Left cardiac atrium (tissue), 4 donors: ENCODE measurements at regions not wholly inside any gene's neighbourhood (a gene's known extent, or its start where the extent isn't known, plus 50 kb on each side); places are given as distances from the start of the nearest gene placed in this dataset.
A peak's percentile ranks its signal among the peaks of the same experiment; 100 is the strongest.
"Not testable (repeated sequence)": the region's sequence is repeated elsewhere in the genome, so short reads cannot be mapped to it uniquely, and the experiment has no call there.

ENCODE experiments used
- ATAC-seq, 2 donors: fragments of 200-7000 bp; cut with Tn5 transposase; one replicate each; pipeline ENCODE4 v1.9.1; 2020; ENCODE audit warnings: mild to moderate bottlenecking in 2 of 2, moderate library complexity in 2 of 2
- DNase-seq: peaks from one replicate; pipeline ENCODE4 v3.0.0-alpha.2; 2020
- intact Hi-C, 2 donors: fragments of 100-400 bp; cut with DNase I; formaldehyde crosslinking; loops; one replicate each; pipeline versions ENCODE4 v1.14.1 to v1.15.1; 2022 to 2023
- donor health status: DM: no; HTN: yes; CAD: no.
- donor health status: DM: no; HTN: yes; CAD: no; lungs with severe emphysema.
- donor health status: DM: yes; HTN: yes; CAD: no.
- donor health status: Dilated cardiomyopathy.

- intact Hi-C loops: loop anchor here (10.0 kb wide), 3 partner anchors 253 to 473 kb away; partner anchors contain the start of gene ADRA1B (in 1 of the 2)
- DNase-seq (no peak), ATAC-seq (no peak)
These were observed 181.8 kb upstream of the IL12B start for GRCh38 chr5:159512064-159512463.

GRCh38 chr5:159514229-159514810 lies 184.0 kb upstream of the IL12B start:
- ATAC-seq (no peak), DNase-seq (peak; percentile 31)
- intact Hi-C loops: loop anchor here (10.0 kb wide), 3 partner anchors 250 to 470 kb away; partner anchors contain the start of gene ADRA1B (in 1 of the 2)

DNA sequence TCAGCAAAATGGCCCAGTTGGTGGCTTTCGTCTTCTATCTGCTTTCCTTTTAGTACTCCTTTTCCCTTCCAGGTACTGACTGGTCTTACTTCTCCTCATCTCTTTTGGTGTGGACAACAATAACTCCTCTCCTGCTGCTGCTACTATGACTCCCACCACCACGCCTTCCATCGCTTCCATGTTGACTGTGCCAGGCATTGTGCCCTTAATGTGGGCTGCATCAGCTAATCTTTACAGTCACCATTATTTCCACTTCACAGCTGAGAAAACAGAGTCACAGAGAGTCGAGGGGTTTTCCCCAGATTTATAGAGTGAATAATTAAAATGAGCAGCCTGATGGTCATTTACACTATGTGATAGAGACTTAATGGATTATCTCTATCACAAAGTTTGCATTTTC lies 184.9 kb upstream of the IL12B start:
- DNase-seq: no peak
- intact Hi-C loops: loop anchor here (10.0 kb wide), 3 partner anchors 250 to 470 kb away; partner anchors contain the start of gene ADRA1B (in 1 of the 2)
- no peak for ATAC-seq

GRCh38 chr5:159515909-159516415 lies 185.7 kb upstream of the IL12B start:
- intact Hi-C loops: loop anchor here (10.0 kb wide), 3 partner anchors 249 to 469 kb away; partner anchors contain the start of gene ADRA1B (in 1 of the 2)
- ATAC-seq: peak; percentile 61 to 77

GRCh38 chr5:159518371-159518770 lies 188.1 kb upstream of the IL12B start:
- no peak for DNase-seq
- intact Hi-C loops: loop anchor here (10.0 kb wide), 3 partner anchors 246 to 466 kb away; partner anchors contain the start of gene ADRA1B (in 1 of the 2)
- peak in 1 of 2 donors; percentile 35 for ATAC-seq

More at GRCh38 chr5:159515909-159516415, 185.7 kb upstream of the IL12B start:
- DNase-seq: peak; percentile 64

- no peak for DNase-seq
- intact Hi-C loops: loop anchor here (10.0 kb wide), 3 partner anchors 245 to 465 kb away; partner anchors contain the start of gene ADRA1B (in 1 of the 2)
- no peak for ATAC-seq
These were observed 189.1 kb upstream of the IL12B start for GRCh38 chr5:159519365-159519764.

DNA sequence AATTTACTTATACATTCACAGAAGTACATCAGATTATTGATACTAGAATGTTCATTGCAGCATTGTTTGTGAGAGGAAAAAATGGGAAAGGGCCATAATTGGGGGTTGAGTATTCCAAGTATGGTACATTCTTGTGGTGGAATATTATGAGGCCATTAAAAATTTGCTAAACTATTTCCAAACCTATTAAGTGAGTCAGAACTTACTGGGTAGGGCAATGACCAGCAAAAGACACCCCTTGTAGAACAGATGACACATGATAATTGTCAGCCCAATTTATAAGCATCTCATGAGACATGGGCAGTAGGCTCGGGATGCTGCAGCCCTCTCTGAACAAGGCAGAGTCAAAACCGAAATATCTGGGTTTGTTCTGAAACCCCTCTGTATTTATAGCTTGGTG lies 192.6 kb upstream of the IL12B start:
- no peak for DNase-seq
- intact Hi-C loops: no loop called here
- no peak for ATAC-seq

DNA sequence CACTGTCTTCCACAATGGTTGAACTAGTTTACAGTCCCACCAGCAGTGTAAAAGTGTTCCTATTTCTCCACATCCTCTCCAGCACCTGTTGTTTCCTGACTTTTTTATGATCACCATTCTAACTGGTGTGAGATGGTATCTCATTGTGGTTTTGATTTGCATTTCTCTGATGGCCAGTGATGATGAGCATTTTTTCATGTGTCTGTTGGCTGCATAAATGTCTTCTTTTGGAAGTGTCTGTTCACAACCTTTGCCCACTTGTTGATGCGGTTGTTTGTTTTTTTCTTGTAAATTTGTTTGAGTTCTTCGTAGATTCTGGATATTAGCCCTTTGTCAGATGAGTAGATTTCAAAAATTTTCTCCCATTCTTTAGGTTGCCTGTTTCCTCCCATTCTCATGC lies 194.0 kb upstream of the IL12B start:
- intact Hi-C loops: not testable (repeated sequence)

DNA sequence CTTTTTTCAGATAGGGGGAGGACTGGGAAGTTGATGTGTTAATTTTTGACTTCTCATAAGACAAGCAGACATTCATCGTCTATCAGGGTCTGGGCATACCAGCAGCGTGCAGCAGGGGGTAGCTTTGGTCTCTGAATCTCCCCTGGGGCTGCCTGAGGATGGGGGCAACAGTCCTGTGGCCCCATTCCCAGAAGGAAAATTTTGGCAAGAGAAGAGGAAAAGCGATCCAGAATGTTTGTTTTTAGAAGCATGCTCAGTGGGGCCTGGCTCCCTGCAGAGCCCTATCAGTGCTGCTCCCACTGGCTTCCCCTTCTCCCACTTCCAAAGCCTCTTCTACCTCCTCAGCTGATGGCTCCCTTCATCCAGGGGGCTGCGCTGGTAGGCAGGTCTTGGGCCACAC lies 194.8 kb upstream of the IL12B start:
- ATAC-seq (peak in 1 of 2 donors; percentile 86), DNase-seq (no peak)
- intact Hi-C loops: no loop called here

More for the DNA sequence above, 194.0 kb upstream of the IL12B start:
- DNase-seq, ATAC-seq: not testable (repeated sequence)

DNA sequence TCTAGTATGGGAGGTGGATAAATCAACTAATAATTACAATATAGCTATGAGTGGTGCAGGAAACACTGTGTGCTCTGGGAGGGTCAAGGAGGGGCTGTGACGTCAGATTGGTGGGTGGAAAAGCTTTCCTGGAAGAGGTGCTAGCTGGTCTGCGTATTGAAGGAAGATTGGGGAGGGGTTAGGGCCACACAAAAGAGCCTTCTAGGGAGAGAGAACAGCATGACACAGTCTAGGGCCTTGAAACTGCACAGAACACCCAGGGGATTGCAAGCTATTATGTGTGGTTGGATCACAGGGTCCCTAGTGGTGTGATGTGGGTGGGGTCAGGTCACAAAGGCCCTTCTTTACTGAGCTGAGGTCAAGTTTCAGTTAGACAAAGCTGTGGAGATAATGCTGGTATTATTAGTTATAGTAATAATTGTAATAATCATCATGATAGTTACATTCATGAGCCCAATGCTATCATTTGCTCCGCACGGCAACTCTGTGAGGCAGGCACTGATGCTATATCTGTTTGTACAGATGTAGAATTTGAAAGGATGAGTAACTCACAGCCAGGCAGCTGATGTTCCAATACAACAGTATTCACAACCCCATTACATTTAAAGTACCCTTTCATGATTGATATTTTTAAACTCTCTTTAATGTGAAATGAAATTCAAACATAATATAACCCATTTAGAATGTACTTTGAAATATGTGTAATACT lies 197.4 kb upstream of the IL12B start:
- intact Hi-C loops: no loop called here
- ATAC-seq: no peak

DNA sequence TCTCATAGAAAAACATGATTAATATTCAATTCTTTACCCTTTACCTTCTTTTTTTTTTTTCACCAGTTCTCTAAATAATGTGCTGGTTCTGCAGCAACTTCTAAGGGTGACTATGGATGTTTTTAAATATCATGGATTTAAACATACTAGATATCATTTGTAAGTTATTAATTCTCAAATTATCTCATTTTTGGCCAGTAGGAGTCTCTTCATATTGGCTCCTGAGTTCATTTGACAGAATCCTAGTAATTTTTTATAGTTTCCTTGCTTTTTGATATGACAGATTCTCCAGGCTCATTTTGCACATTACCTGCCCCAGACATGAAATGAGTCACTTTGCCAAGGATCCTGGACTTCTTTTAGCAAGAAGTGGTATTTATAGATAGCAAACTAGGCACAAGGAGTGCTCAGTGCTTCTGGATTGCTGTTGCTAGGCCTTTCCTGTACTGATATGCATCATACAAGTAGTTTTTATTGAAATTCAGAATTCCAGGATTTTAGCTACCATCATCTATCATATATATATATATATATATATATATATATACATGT lies 201.3 kb upstream of the IL12B start:
- no peak for ATAC-seq
- intact Hi-C loops: loop anchor here in 1 of 2 donors (5.0 kb wide), 1 partner anchor 386 kb away; the partner anchor contains the start of gene ADRA1B

More for the DNA sequence above, 197.4 kb upstream of the IL12B start:
- DNase-seq: no peak

DNA sequence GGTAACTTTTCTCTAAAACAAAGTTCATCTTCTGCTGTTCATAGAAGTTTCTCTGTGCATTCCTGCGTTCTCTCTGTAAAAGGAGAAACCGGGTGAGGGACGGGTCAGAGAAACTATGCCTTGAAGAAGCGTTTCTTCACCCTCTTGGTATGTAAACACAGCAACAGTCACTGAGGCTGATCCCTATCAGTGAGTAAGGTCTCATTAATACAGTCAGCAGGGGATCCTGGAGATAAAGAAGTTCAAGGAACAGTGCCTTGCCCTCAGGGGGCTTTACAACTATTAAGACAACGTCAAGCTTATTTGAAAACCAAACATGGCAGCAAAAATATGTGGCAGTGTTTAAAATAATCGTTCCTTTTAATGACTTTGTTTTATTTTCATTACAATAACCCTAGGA lies 202.9 kb upstream of the IL12B start:
- DNase-seq (no peak), ATAC-seq (no peak)
- intact Hi-C loops: loop anchor here in 1 of 2 donors (5.0 kb wide), 1 partner anchor 384 kb away; the partner anchor contains the start of gene ADRA1B

More for the DNA sequence above, 201.3 kb upstream of the IL12B start:
- no peak for DNase-seq

GRCh38 chr5:159536166-159536565 lies 205.9 kb upstream of the IL12B start:
- no peak for DNase-seq
- ATAC-seq: no peak
- intact Hi-C loops: no loop called here

- DNase-seq: no peak
- intact Hi-C loops: no loop called here
- ATAC-seq: no peak
These were observed 206.4 kb upstream of the IL12B start for GRCh38 chr5:159536646-159537045.

DNA sequence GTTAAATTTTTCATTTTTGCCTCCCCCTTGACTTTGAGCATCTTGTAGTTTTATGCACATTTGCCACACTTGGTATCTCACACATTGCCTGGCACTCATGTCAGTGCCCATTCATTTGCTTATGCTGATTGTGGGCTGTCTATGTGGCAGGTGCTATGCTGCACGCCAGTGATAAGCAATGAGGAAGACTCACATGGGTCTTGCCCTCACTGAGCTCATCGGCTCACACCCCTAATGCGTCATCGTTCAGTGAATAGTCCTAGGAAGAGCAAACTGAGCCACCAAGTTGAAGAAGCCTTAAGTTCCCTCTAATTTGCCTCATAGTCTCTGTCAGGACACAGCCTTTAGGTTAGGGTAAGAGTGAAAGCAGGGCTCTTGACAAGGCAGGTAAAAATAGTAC lies 209.4 kb upstream of the IL12B start:
- intact Hi-C loops: no loop called here
- DNase-seq (no peak), ATAC-seq (peak in 1 of 2 donors; percentile 74)

GRCh38 chr5:159543326-159543725 lies 213.0 kb upstream of the IL12B start:
- intact Hi-C loops: no loop called here
- ATAC-seq (no peak), DNase-seq (no peak)

- ATAC-seq: no peak
- intact Hi-C loops: no loop called here
These were observed 214.9 kb upstream of the IL12B start for GRCh38 chr5:159545156-159545555.

GRCh38 chr5:159547466-159548195 lies 217.3 kb upstream of the IL12B start:
- ATAC-seq (no peak), DNase-seq (no peak)
- intact Hi-C loops: no loop called here

More at GRCh38 chr5:159545156-159545555, 214.9 kb upstream of the IL12B start:
- DNase-seq: no peak

- no peak for DNase-seq
- intact Hi-C loops: no loop called here
- no peak for ATAC-seq
These were observed 218.2 kb upstream of the IL12B start for GRCh38 chr5:159548517-159548916.
